Thyroid gland (tissue), 4 donors: ENCODE measurements at regions not wholly inside any gene's neighbourhood (a gene's known extent, or its start where the extent isn't known, plus 50 kb on each side); places are given as distances from the start of the nearest gene placed in this dataset.

Experiments used
- CTCF ChIP-seq, 6 experiments: fragments of 200-600 bp in 3 of 6; fragments of 450-650 bp in 3 of 6; sonication (generic) in 3 of 6; IDR thresholded peaks; one replicate each; pipeline ENCODE4 v1.5.1; 2016 to 2019; ENCODE audit warnings: antibody characterized with exemption in 6 of 6, mild to moderate bottlenecking in 2 of 6, inconsistent platforms in 1 of 6, moderate library complexity in 1 of 6
- POLR2A ChIP-seq, 2 donors: fragments of 450-650 bp; IDR thresholded peaks; one replicate each; pipeline ENCODE4 v1.6.1; 2017; ENCODE audit warnings: antibody characterized with exemption in 2 of 2, mild to moderate bottlenecking in 2 of 2, moderate library complexity in 1 of 2

DNA sequence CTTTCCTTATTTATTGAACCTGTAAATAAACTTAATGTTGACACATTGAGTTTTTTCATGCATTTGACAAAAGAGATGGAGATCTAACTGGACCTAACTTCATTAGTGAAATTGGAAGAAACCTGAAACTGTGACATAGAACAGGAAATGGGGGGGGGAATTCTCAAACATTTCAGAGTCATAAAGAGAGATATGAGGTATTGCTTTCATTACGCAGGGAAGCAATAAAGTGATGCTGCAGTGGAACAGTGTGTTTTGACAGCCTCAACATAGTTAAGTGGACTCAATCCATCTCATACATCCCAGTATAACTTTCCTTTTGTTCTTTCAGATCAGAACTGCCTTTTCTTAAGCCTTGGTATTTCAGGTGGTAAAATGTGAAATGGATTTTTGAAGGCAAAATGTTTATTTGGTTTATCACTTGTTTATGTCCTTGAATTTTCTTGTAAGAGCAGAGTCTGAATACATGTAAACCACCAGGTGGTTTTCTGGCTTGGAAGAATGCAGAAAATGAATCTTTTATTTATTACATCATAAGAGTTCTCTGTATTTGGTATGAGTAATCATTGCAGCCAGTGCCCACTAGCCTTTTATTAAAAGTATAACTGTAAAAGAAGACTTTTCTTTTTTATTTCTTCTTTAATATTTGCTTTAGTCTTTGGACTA, 132.5 kb downstream of the ZNF326 start:
- TF ChIP-seq CTCF (IDR thresholded peaks at IDR 0.05) (no peak), POLR2A (IDR thresholded peaks at IDR 0.05) (no peak)
